Vagina (tissue), 2 donors: ENCODE measurements at regions not wholly inside any gene's neighbourhood (a gene's known extent, or its start where the extent isn't known, plus 50 kb on each side); places are given as distances from the start of the nearest gene placed in this dataset.

Experiments used
- CTCF ChIP-seq, 3 experiments: fragments of 450-650 bp in 2 of 3; fragments of 200-600 bp in 1 of 3; sonication (generic) in 1 of 3; IDR thresholded peaks; one replicate each; pipeline ENCODE4 v1.5.1; 2017 to 2019; ENCODE audit warnings: antibody characterized with exemption in 3 of 3, mild to moderate bottlenecking in 2 of 3, moderate library complexity in 2 of 3
- POLR2A ChIP-seq, 2 donors: fragments of 450-650 bp; IDR thresholded peaks; one replicate each; pipeline ENCODE4 v1.6.1; 2017; ENCODE audit warnings: antibody characterized with exemption in 2 of 2, mild to moderate bottlenecking in 2 of 2, moderate library complexity in 2 of 2

DNA sequence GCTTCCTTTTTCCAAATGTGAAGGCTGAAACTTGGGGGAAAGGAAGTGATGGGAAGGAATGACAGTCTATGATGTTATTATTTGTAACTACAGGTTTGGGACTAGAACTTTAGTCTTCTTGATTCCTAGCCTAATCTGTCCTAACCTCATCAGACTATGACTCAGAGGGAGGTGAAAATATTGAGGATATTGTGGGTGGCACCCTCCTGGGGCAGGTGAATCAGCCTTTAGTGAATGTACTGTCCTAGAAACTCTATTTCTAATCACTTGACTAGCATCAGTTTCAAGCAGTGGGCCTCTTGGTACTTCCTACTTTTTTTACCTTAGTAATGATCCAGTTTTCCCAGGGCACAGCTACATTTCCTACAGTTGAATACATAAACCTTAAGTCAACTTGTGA, 829.0 kb upstream of the API5 start:
- TF ChIP-seq CTCF (IDR thresholded peaks at IDR 0.05) (no peak), POLR2A (IDR thresholded peaks at IDR 0.05) (no peak)
